ENCODE measurements at regions not wholly inside any gene's neighbourhood (a gene's known extent, or its start where the extent isn't known, plus 50 kb on each side); places are given as distances from the start of the nearest gene placed in this dataset.

DNA sequence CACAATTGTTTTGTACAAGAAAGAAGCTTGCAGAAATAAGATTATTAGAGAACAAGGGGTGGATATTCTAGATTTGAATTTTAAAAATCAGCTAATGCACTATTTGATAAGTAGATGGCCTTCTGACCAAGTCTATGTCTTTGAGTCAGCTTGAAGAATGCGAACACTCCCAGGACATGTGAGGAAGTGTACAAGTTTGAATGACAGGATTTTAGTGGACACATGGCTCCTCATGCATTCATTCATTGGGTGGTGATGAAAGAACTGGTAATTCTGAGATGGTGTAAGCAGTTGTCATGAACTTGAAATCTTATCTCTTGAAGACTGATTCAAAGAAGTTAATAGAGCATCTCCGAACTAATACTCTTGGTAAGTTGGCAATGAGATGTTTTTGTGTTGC, 548.2 kb upstream of the CNKSR2 start (continued):
- no peak for TF ChIP-seq ZNF629 (tag by site-specific recombination; IDR thresholded peaks at IDR 0.05)
- TF ChIP-seq, protein P1, sequence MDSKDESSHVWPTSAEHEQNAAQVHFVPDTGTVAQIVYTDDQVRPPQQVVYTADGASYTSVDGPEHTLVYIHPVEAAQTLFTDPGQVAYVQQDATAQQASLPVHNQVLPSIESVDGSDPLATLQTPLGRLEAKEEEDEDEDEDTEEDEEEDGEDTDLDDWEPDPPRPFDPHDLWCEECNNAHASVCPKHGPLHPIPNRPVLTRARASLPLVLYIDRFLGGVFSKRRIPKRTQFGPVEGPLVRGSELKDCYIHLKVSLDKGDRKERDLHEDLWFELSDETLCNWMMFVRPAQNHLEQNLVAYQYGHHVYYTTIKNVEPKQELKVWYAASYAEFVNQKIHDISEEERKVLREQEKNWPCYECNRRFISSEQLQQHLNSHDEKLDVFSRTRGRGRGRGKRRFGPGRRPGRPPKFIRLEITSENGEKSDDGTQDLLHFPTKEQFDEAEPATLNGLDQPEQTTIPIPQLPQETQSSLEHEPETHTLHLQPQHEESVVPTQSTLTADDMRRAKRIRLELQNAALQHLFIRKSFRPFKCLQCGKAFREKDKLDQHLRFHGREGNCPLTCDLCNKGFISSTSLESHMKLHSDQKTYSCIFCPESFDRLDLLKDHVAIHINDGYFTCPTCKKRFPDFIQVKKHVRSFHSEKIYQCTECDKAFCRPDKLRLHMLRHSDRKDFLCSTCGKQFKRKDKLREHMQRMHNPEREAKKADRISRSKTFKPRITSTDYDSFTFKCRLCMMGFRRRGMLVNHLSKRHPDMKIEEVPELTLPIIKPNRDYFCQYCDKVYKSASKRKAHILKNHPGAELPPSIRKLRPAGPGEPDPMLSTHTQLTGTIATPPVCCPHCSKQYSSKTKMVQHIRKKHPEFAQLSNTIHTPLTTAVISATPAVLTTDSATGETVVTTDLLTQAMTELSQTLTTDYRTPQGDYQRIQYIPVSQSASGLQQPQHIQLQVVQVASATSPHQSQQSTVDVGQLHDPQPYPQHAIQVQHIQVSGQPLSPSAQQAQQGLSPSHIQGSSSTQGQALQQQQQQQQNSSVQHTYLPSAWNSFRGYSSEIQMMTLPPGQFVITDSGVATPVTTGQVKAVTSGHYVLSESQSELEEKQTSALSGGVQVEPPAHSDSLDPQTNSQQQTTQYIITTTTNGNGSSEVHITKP (tag by site-specific recombination; IDR thresholded peaks at IDR 0.05), result no peak
- TF ChIP-seq, protein P2, sequence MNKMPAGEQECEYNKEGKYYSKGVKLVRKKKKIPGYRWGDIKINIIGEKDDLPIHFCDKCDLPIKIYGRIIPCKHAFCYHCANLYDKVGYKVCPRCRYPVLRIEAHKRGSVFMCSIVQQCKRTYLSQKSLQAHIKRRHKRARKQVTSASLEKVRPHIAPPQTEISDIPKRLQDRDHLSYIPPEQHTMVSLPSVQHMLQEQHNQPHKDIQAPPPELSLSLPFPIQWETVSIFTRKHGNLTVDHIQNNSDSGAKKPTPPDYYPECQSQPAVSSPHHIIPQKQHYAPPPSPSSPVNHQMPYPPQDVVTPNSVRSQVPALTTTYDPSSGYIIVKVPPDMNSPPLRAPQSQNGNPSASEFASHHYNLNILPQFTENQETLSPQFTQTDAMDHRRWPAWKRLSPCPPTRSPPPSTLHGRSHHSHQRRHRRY (tag by site-specific recombination; IDR thresholded peaks at IDR 0.05), result no peak

DNA sequence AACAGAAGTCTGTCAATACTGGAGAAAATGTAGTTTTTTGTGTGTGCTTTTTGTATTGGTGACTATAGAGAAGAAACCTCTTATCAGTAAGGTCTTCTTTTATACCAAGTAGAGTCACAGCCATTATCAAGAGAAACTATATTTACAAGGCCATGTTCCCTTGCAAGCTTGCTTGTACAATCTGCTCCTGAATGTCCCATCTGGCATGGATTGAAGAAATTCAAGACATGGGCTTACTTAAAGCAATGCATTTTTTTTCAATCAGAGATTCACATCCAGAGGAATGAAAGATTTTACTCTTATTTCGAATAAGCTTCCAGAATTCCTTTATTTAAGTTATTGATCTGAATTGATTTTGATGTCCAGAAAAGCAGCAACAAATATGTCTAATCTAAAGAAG, 537.3 kb upstream of the RPS6KA3 start:
- no peaks in the 10 kb centered on the region for H3K36me3 ChIP-seq (ENCODE audit: control insufficient read depth in 2 of 2, insufficient read depth in 1 of 2, low read length in 2 of 2)
- H3K4me1 ChIP-seq (ENCODE audit: control insufficient read depth, insufficient read depth, low read length), result no peaks in the 10 kb centered on the region
- POLR2A ChIA-PET, result interaction anchor here (0.5 kb wide), 1 partner anchor 12 kb away, joined by 3 read pairs; no protein-coding TSS in a partner anchor
- no peak overlapping the region for H3K27ac ChIP-seq (ENCODE audit: extremely low read depth, low read depth, low read length)
- CTCF ChIA-PET, result interaction anchor here (0.7 kb wide), 1 partner anchor 940 kb away, joined by 3 read pairs; no protein-coding TSS in a partner anchor
- TF ChIP-seq ZNF610 (tag by site-specific recombination; IDR thresholded peaks at IDR 0.05; ENCODE audit: borderline replicate concordance), result no peak
- TF ChIP-seq, protein P3, sequence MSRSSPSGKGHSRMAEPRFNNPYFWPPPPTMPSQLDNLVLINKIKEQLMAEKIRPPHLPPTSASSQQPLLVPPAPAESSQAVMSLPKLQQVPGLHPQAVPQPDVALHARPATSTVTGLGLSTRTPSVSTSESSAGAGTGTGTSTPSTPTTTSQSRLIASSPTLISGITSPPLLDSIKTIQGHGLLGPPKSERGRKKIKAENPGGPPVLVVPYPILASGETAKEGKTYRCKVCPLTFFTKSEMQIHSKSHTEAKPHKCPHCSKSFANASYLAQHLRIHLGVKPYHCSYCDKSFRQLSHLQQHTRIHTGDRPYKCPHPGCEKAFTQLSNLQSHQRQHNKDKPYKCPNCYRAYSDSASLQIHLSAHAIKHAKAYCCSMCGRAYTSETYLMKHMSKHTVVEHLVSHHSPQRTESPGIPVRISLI (tag by site-specific recombination; IDR thresholded peaks at IDR 0.05), result no peak
- no peak for TF ChIP-seq ZNF529 (tag by site-specific recombination; IDR thresholded peaks at IDR 0.05; ENCODE audit: insufficient replicate concordance)
- no peak for TF ChIP-seq YY1 (tag by site-specific recombination; IDR thresholded peaks at IDR 0.05)
- TF ChIP-seq, protein P4, sequence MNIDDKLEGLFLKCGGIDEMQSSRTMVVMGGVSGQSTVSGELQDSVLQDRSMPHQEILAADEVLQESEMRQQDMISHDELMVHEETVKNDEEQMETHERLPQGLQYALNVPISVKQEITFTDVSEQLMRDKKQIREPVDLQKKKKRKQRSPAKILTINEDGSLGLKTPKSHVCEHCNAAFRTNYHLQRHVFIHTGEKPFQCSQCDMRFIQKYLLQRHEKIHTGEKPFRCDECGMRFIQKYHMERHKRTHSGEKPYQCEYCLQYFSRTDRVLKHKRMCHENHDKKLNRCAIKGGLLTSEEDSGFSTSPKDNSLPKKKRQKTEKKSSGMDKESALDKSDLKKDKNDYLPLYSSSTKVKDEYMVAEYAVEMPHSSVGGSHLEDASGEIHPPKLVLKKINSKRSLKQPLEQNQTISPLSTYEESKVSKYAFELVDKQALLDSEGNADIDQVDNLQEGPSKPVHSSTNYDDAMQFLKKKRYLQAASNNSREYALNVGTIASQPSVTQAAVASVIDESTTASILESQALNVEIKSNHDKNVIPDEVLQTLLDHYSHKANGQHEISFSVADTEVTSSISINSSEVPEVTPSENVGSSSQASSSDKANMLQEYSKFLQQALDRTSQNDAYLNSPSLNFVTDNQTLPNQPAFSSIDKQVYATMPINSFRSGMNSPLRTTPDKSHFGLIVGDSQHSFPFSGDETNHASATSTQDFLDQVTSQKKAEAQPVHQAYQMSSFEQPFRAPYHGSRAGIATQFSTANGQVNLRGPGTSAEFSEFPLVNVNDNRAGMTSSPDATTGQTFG (tag by site-specific recombination; IDR thresholded peaks at IDR 0.05; ENCODE audit: borderline replicate concordance), result no peak
- TF ChIP-seq, protein P5, sequence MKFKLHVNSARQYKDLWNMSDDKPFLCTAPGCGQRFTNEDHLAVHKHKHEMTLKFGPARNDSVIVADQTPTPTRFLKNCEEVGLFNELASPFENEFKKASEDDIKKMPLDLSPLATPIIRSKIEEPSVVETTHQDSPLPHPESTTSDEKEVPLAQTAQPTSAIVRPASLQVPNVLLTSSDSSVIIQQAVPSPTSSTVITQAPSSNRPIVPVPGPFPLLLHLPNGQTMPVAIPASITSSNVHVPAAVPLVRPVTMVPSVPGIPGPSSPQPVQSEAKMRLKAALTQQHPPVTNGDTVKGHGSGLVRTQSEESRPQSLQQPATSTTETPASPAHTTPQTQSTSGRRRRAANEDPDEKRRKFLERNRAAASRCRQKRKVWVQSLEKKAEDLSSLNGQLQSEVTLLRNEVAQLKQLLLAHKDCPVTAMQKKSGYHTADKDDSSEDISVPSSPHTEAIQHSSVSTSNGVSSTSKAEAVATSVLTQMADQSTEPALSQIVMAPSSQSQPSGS (tag by site-specific recombination; IDR thresholded peaks at IDR 0.05; ENCODE audit: low read depth), result no peak
- TF ChIP-seq ZSCAN23 (tag by site-specific recombination; IDR thresholded peaks at IDR 0.05), result no peak
- TF ChIP-seq ZNF174 (tag by site-specific recombination; IDR thresholded peaks at IDR 0.05), result no peak
- no peak for TF ChIP-seq ZNF555 (tag by site-specific recombination; conservative IDR thresholded peaks at IDR 0.05)
- TF ChIP-seq ZNF629 (tag by site-specific recombination; IDR thresholded peaks at IDR 0.05), result no peak
- TF ChIP-seq GFI1B (tag by site-specific recombination; IDR thresholded peaks at IDR 0.05), result no peak
- TF ChIP-seq, protein P6, sequence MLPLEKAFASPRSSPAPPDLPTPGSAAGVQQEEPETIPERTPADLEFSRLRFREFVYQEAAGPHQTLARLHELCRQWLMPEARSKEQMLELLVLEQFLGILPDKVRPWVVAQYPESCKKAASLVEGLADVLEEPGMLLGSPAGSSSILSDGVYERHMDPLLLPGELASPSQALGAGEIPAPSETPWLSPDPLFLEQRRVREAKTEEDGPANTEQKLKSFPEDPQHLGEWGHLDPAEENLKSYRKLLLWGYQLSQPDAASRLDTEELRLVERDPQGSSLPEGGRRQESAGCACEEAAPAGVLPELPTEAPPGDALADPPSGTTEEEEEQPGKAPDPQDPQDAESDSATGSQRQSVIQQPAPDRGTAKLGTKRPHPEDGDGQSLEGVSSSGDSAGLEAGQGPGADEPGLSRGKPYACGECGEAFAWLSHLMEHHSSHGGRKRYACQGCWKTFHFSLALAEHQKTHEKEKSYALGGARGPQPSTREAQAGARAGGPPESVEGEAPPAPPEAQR (tag by site-specific recombination; IDR thresholded peaks at IDR 0.05), result no peak
- no peak for TF ChIP-seq ZNF585B (tag by site-specific recombination; IDR thresholded peaks at IDR 0.05)
- TF ChIP-seq SETDB1 (IDR thresholded peaks at IDR 0.05; ENCODE audit: insufficient read length, low read length), result no peak
- TF ChIP-seq ZNF239 (tag by site-specific recombination; IDR thresholded peaks at IDR 0.05), result no peak
- TF ChIP-seq, protein P7, sequence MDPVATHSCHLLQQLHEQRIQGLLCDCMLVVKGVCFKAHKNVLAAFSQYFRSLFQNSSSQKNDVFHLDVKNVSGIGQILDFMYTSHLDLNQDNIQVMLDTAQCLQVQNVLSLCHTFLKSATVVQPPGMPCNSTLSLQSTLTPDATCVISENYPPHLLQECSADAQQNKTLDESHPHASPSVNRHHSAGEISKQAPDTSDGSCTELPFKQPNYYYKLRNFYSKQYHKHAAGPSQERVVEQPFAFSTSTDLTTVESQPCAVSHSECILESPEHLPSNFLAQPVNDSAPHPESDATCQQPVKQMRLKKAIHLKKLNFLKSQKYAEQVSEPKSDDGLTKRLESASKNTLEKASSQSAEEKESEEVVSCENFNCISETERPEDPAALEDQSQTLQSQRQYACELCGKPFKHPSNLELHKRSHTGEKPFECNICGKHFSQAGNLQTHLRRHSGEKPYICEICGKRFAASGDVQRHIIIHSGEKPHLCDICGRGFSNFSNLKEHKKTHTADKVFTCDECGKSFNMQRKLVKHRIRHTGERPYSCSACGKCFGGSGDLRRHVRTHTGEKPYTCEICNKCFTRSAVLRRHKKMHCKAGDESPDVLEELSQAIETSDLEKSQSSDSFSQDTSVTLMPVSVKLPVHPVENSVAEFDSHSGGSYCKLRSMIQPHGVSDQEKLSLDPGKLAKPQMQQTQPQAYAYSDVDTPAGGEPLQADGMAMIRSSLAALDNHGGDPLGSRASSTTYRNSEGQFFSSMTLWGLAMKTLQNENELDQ (tag by site-specific recombination; IDR thresholded peaks at IDR 0.05; ENCODE audit: low read depth), result no peak
- TF ChIP-seq ZNF76 (tag by site-specific recombination; IDR thresholded peaks at IDR 0.05; ENCODE audit: borderline replicate concordance, low read depth), result no peak
- TF ChIP-seq ZNF747 (tag by site-specific recombination; IDR thresholded peaks at IDR 0.05), result no peak
- TF ChIP-seq ZNF121 (tag by site-specific recombination; IDR thresholded peaks at IDR 0.05), result no peak
- H3K4me3 ChIP-seq (ENCODE audit: low read depth, low read length), result no peak overlapping the region
- no peaks in the 10 kb centered on the region; the same call in 1 of the 2 replicates for H3K9me3 ChIP-seq (ENCODE audit: control insufficient read depth, insufficient read depth, low read depth, low read length)
